ENCODE measurements at regions not wholly inside any gene's neighbourhood (a gene's known extent, or its start where the extent isn't known, plus 50 kb on each side); places are given as distances from the start of the nearest gene placed in this dataset.

- TF ChIP-seq SNAI2 (CRISPR knock-in tag; IDR thresholded peaks at IDR 0.05) (no peak), ARNTL (CRISPR knock-in tag; IDR thresholded peaks at IDR 0.05; ENCODE audit: borderline replicate concordance, low read depth) (no peak), TCF4 (CRISPR knock-in tag; IDR thresholded peaks at IDR 0.05; ENCODE audit: borderline replicate concordance) (no peak), GLIS3 (CRISPR knock-in tag; IDR thresholded peaks at IDR 0.05) (no peak), PATZ1 (CRISPR knock-in tag; IDR thresholded peaks at IDR 0.05; ENCODE audit: borderline replicate concordance) (no peak), ZNF70 (CRISPR knock-in tag; IDR thresholded peaks at IDR 0.05) (no peak), RARB (CRISPR knock-in tag; IDR thresholded peaks at IDR 0.05) (no peak), BACH2 (CRISPR knock-in tag; IDR thresholded peaks at IDR 0.05; ENCODE audit: borderline replicate concordance) (no peak), TOX (CRISPR knock-in tag; IDR thresholded peaks at IDR 0.05; ENCODE audit: borderline replicate concordance) (no peak), ZFP3 (CRISPR knock-in tag; IDR thresholded peaks at IDR 0.05) (no peak), PPARA (CRISPR knock-in tag; IDR thresholded peaks at IDR 0.05; ENCODE audit: borderline replicate concordance) (no peak), TSHZ2 (CRISPR knock-in tag; IDR thresholded peaks at IDR 0.05) (no peak), OSR1 (CRISPR knock-in tag; IDR thresholded peaks at IDR 0.05) (no peak), ZFP30 (CRISPR knock-in tag; IDR thresholded peaks at IDR 0.05) (no peak)
Observed at GRCh38 chr3:46112984-46113383, 85.7 kb upstream of the XCR1 start.
